SIG-M5 treated with dmso at 0.1 percent for 504 hours (cell line): ENCODE measurements at regions not wholly inside any gene's neighbourhood (a gene's known extent, or its start where the extent isn't known, plus 50 kb on each side); places are given as distances from the start of the nearest gene placed in this dataset.
A peak's percentile ranks its signal among the peaks of the same experiment; 100 is the strongest.
"Not testable (repeated sequence)": the region's sequence is repeated elsewhere in the genome, so short reads cannot be mapped to it uniquely, and the experiment has no call there.

Experiments used
- DNase-seq: peaks from one replicate; lab custom pipeline; 2025; ENCODE audit not compliant: unreplicated experiment; lab: John Stamatoyannopoulos, UW

DNA sequence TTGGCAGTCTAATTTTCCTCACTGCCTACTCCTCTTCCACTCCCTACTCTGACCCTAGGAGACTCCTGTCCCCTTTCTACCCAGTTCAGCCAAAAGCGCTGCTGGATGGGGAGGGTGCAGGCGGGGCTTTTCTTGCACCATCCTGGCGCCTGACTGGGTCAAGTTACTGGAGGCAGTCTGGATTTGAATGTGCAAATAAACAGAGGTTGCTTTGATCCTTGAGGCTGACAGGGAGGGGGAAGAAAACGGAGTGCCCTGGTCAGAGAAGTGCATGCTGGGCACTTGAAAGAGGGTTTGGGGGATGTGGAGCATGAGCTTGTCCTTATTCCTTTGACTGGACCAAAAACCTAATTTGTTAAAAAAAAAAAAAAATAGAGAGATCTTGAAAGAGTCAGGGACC is 76.8 kb upstream of the SOX13 start:
- DNase-seq: peak; percentile 24

DNA sequence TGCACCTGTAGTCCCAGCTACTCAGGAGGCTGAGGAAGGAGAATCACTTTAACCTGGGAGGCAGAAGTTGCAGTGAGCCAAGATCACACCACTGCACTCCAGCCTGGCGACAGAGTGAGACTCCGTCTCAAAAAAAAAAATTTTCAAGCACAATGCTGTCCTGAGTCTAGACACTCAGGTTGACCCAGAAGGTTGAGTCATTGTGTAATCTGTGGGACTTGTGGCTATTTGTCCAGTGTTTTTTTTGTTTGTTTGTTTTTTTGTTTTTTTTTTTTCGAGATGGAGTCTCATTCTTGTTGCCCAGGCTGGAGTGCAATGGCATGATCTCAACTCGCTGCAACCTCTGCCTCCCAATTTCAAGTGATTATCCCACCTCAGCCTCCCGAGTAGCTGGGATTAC is 74.3 kb upstream of the SOX13 start:
- not testable (repeated sequence) for DNase-seq

DNA sequence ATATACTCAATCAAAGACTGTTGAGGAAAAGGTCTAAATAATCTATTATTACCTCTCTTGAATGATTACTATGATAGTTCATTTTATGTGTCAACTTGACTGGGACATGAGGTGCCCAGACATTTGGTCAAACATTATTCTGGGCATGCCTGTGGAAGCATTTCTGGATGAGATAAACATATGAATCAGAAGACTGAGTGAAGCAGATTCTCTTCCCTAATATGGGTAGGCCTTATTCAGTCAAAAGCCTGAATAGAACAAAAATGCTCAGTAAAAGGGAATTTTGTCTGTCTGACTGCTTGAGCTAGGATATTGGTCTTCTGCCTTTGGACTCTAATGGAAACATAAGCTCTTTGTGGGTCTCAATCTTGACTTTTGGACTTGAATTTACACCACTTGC is 73.3 kb upstream of the SOX13 start:
- DNase-seq: no peak

DNA sequence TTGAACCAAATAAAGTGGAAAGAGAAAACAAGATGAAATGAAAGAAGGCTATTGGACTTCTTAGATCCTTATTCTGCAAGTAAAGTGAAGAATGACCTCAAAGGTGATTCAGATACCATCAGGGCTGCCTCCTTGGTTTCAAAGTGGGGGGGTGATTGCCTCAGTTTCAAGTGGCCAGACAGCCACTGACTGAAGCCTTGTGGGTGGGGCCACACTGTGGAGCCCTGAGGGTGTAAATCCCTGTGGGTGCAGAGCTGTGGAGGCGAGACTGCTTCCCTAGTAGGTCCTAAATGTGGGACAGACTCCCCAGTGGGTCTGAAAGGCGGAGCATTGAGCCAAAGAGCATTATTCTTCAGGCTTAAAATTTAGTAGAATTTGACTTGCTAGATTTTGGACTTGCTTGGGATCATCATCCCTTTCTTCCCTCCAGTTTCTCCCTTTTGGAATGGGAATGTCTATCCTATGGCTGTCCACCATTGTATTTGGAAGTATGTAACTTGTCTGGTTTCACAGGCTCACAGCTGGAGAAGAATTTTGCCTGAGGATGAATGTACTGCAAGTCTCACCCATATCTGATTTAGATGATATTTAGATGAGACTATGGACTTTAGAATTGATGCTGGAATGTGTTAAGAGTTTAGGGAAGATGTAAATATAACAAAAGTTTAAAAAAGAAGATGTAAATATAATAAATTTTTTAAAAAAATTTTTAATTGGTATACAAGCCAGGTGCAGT is 71.6 kb upstream of the SOX13 start:
- peak; percentile 13 for DNase-seq

DNA sequence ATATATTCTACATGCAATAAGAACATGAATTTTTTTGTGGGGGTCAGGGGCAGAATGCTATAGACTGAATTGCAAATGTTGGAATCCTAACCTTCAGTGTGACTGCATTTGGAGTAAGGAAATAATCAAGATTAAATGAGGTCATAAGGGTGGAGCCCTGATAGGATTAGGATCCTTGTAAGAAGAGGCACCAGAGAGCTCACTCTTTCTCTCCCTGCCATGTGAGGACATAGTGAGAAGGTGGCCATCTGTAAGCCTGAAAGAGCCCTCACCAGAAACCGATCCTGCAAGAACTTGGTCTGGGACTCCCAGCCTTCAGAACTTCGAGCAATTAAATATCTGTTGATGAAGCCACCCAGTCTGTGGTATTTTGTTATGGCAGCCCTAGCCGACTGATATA is 70.3 kb upstream of the SOX13 start:
- DNase-seq: no peak

DNA sequence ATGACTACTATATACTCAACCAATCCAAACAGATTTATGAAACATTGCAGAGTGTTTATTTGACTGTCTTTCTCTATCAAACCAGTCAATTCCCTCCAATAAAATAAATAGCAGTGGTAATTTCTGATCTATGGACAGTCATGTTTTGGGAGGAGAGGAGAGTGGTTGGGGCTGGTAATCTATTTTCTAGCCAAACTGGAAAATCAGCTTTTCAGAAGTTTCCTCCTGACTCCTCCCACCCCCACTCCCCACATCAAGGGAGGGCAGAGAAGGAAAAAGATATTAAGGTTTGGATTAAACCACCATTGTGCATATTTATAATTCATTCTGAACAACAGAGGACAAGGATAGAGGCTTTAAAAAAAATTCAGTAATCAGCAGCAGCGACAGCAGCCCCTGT is 69.4 kb upstream of the SOX13 start:
- DNase-seq: no peak

DNA sequence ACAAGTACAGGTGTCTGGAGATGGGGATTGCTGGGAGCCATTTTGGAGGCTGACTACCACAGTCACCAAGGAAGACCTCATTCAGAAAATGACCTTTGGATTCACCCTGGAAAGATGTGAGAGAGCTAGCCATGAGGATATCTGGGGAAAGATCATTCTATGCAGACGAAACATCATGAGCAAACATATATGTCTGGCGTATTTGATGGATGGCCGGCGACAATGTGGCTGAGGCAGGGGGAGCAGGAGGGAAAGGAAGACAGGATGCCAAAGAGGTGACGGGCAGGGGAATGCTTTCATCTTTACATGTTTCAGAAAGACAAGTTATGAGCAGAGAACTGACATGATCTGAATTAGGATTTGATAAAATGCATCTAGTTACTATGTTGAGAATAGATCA is 61.5 kb upstream of the SOX13 start:
- no peak for DNase-seq

DNA sequence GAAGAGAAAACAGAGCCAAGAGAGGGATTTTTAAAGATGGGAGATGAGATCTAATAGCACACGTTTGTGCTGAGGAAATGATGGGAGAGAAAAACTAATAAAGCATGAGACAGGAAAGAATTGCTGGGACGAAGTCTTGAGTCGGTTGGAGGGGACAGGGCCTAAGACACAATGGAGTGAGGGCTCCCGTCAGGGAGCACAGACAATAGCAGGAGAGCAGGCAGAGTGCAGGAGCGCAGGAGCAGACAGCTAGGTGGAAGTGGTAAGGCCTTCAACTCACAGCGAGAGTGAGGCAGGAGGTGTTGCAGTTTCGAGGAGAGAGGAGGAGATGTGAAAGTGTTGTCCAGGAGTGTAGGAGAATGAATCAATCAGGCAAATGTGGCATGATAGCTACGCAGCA is 59.9 kb upstream of the SOX13 start:
- DNase-seq: no peak

DNA sequence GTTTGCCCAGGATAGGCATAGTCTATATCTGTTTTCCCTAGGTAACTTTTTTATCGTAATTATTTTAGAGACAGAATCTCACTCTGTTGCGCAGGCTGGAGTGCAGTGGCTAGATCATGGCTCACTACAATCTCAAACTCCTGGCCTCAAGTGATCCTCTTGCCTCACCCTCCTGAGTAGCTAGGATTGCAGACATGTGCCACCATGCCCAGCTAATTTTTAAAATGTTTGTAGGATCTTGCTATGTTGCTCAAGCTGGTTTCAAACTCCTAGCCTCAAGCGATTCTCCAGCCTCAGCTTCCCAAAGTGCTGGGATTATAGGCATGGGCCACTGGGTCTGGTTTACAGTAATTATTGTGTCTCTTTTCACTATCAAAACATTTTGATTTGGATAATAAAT is 58.6 kb upstream of the SOX13 start:
- no peak for DNase-seq

DNA sequence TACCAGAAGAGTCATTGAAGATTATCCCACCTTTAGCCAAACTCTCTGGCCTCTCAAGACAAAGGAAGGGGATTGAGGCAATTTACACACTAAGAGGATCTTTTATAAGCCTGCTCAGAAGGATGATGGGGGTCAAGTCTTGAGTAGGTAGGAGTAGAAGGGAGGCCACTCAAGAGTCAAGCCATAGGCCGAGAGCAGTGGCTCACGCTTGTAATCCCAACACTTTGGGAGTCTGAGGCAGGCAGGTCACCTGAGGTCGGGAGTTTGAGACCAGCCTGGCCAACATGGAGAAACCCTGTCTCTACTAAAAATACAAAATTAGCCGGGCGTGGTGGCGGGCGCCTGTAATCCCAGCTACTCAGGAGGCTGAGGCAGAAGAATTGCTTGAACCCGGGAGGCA is 58.0 kb upstream of the SOX13 start:
- not testable (repeated sequence) for DNase-seq

DNA sequence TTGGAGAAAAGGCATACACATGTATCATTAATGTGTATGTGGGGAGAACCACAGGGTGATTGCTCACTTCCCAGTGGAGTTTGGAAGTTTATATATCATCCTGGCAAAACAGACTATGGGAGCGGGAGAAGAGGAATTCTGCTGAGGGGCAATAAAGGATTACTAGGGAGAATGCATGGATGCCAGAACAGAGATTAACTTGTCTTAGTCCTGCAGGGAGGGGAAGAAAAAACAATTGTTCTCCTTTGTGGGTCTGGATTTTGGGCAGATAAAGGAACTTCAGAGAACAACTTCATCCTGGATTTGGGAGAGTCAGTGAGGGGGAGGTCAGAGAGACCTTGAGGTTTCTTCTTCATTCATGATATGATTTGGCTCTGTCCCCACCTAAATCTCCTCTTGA is 55.9 kb upstream of the SOX13 start:
- DNase-seq: no peak

DNA sequence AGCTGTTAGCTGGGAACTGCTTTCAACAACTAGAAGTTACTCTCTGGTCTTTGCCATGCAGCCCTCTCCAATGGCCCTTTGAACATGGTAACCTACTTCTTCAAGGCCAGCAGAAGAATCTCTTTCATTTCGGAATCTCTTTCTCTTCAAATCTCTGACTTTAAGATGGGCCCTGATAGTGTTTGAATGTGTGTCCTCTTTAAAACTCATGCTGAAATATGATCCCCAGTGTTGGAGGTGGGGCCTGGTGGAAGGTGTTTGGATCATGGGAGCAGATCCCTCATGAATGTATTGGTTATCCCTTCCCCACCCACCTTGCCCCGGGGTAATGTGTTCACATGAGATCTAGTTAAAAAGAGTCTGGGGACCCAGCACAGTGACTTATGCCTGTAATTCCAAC is 54.5 kb upstream of the SOX13 start:
- DNase-seq: no peak
